ENCODE measurements at regions not wholly inside any gene's neighbourhood (a gene's known extent, or its start where the extent isn't known, plus 50 kb on each side); places are given as distances from the start of the nearest gene placed in this dataset.

GRCh38 chr1:53400761-53401674 is 58.2 kb upstream of the DMRTB1 start:
- 81 to 85% (median 82%) methylated on average over 14 of the region's 14 CpGs for WGBS, 4 donors
- TF ChIP-seq, protein P1, sequence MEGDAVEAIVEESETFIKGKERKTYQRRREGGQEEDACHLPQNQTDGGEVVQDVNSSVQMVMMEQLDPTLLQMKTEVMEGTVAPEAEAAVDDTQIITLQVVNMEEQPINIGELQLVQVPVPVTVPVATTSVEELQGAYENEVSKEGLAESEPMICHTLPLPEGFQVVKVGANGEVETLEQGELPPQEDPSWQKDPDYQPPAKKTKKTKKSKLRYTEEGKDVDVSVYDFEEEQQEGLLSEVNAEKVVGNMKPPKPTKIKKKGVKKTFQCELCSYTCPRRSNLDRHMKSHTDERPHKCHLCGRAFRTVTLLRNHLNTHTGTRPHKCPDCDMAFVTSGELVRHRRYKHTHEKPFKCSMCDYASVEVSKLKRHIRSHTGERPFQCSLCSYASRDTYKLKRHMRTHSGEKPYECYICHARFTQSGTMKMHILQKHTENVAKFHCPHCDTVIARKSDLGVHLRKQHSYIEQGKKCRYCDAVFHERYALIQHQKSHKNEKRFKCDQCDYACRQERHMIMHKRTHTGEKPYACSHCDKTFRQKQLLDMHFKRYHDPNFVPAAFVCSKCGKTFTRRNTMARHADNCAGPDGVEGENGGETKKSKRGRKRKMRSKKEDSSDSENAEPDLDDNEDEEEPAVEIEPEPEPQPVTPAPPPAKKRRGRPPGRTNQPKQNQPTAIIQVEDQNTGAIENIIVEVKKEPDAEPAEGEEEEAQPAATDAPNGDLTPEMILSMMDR (IDR thresholded peaks at IDR 0.05) = no peak
- no peak for TF ChIP-seq POLR2A (IDR thresholded peaks at IDR 0.05)
- Histone ChIP-seq H3K4me3 (no peak overlapping the region), H3K36me3 (replicated peaks in 1 of 2) (no peaks in the 10 kb centered on the region), H3K9me3 (replicated peaks in 1 of 3) (no peaks in the 10 kb centered on the region), H3K27me3 (peaks cover 10% of the 10 kb centered on the region), H3K4me1 (replicated peaks in 1 of 2) (no peaks in the 10 kb centered on the region), H3K27ac (no peak overlapping the region)
- intact Hi-C loops (cut with DNase I) = no loop called here
- peak in 1 of 7 donors; percentile 2 for DNase-seq

DNA sequence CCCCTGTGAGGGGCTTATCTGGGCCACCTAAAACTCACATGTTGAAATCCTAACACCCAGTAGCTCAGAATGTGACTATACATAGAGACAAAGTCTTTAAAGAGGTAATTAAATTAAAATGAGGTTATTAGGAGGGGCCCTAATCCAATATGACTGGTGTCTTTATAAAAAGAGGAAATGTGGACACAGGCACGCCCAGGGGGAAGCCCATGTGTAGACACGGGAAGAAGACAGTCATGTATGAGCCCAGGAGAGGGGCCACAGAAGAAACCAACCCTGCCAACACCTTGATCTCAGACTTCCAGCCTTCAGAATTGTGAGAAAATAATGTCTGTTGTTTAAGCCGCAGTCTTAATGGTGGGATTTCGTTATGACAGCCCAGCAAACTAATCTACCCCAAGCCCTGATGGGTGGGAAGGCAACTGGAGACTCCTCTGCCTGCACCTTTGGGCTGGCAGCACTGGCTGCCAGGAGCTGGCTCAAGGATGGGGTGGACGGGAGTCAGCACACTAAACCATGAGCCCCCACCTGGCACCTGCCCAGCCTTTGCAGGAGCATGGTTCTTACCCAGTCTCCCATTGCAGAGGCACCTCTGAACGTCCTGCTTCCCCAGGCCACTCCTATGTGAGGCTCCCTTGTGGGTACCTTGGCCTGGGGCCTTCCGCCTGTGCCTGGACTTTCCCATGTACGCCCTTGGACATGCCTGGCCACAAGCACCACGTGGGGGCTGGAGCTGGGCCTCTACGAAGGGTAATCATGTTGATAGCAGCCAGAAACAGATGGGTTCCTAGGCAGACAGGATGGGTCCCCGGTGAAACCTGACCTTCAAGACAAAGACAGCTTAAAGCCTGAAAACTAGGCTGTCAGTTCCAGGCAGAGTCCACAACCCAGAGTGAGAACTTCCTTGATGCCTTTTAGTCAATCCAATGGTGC is 57.1 kb upstream of the DMRTB1 start:
- no peaks in the 10 kb centered on the region for H3K4me1 ChIP-seq (replicated peaks in 1 of 2)
- TF ChIP-seq, protein P1 (IDR thresholded peaks at IDR 0.05) = no peak
- no peak for TF ChIP-seq POLR2A (IDR thresholded peaks at IDR 0.05)
- no peak for DNase-seq
- 71 to 82% (median 78%) methylated on average over 5 to 11 of the region's 11 CpGs for WGBS, 4 donors
- H3K9me3 ChIP-seq (replicated peaks in 1 of 3) = no peaks in the 10 kb centered on the region
- H3K4me3 ChIP-seq = no peak overlapping the region
- no peak overlapping the region for H3K27ac ChIP-seq
- peaks cover 10% of the 10 kb centered on the region for H3K27me3 ChIP-seq
- H3K36me3 ChIP-seq (replicated peaks in 1 of 2) = no peaks in the 10 kb centered on the region
- intact Hi-C loops (cut with DNase I) = no loop called here

DNA sequence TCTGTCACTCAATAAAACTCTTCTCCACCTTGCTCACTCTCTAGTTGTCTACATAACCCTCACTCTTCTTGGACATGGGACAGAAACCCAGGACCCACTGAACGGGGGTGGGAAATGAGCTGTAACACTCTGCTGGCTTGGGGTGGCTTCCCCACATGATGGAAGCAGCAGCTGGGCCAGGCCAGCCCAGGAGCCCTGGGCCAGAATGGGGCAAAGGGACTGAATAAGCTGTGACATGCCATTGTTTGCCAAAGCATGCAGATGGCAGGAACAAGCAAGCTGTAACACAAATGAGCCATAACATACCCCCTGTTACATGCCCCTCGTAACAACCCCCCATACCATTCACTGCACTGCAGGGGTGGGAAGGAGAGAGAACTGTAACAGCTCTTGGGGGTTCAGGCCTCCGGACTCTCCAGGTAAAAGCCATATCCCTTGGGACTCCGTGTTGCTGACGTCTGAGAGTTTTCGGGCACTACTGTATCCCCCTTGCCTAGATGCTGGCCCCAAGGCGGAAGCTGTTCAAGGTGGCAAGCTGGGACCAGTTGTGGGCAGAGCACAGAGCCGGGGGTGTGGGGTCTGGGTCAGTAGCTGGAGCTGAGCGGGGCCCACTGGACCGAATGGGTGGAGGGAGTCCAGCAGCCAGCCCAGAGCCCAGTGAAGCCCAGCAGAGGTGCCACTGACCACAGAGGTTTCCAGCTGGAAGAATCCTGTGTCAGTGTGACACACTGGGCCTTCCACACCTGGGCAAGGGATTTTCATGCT is 56.1 kb upstream of the DMRTB1 start:
- Histone ChIP-seq H3K27me3 (peaks cover 10% of the 10 kb centered on the region), H3K36me3 (replicated peaks in 1 of 2) (no peaks in the 10 kb centered on the region), H3K4me1 (replicated peaks in 1 of 2) (no peaks in the 10 kb centered on the region), H3K4me3 (no peak overlapping the region), H3K9me3 (replicated peaks in 1 of 3) (no peaks in the 10 kb centered on the region), H3K27ac (no peak overlapping the region)
- DNase-seq = no peak
- no peak for TF ChIP-seq POLR2A (IDR thresholded peaks at IDR 0.05)
- TF ChIP-seq, protein P1 (IDR thresholded peaks at IDR 0.05) = no peak
- intact Hi-C loops (cut with DNase I) = no loop called here
- 74 to 95% (median 91%) methylated on average over 6 to 10 of the region's 10 CpGs for WGBS, 4 donors

Measured in adrenal gland (tissue), 9 donors.